ENCODE measurements at regions not wholly inside any gene's neighbourhood (a gene's known extent, or its start where the extent isn't known, plus 50 kb on each side); places are given as distances from the start of the nearest gene placed in this dataset.

DNA sequence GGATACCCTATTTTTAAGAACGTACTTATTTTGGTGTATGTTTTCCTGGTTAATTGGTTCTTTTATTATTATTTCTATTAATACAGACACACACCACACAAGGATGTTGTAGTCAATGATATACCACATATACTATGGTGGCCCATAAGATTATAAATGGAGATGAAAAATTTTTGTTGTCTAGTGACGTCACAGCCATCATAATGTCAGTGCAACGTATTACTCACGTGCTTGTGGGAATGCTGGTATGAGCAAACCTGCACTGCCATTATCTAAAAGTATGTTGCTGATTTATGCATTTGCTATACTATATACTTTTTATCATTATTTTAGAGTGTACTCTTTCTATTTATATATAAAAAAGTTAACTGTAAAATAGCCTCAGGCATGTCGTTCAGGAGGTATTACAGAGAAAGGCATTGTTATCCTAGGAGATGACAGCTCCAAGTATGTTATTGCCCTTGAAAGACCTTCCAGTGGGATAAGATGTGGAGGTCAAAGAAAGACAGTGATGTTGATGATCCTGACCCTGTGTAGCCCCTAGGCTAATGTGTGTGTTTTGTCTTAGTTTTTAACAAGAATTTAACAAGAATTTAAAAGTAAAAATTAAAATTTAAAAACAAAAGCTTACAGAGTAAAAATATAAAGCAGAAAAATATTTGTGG, 65.6 kb upstream of the SGCD start:
- no peak for FAIRE-seq
- intact Hi-C loops (cut with micrococcal nuclease) = no loop called here
- BruUV-seq (replicated peaks) = no TSS peak

More for the DNA sequence above, 65.6 kb upstream of the SGCD start:
- CTCF ChIA-PET = no interaction called here
- Histone ChIP-seq H3K4me3 (replicated peaks in 1 of 3; ENCODE audit: insufficient read depth in 1 of 3, low read depth in 1 of 3, low read length in 3 of 3) (no peak overlapping the region), H3K36me3 (ENCODE audit: control insufficient read depth in 2 of 2, extremely low read depth in 1 of 2, insufficient read depth in 2 of 2, low read length in 2 of 2) (no peaks in the 10 kb centered on the region), H3K4me1 (ENCODE audit: control insufficient read depth, extremely low read depth, insufficient read depth, low read length) (no peaks in the 10 kb centered on the region), H4K20me1 (replicated peaks; ENCODE audit: control insufficient read depth, extremely low read depth, insufficient read depth, low read length) (no peaks in the 10 kb centered on the region), H3K79me2 (ENCODE audit: control insufficient read depth, insufficient read depth, low read length) (no peaks in the 10 kb centered on the region), H2AFZ (ENCODE audit: low read depth, low read length) (no peak overlapping the region), H3K9me1 (replicated peaks; ENCODE audit: control insufficient read depth, extremely low read depth, insufficient read depth, low read length) (no peaks in the 10 kb centered on the region), H3K4me2 (ENCODE audit: insufficient read depth, low read length) (no peak overlapping the region), H3K9ac (replicated peaks; ENCODE audit: extremely low read depth, insufficient read depth, low read length) (no peak overlapping the region), H3K9me3 (replicated peaks; ENCODE audit: control insufficient read depth, insufficient read depth, low read length) (no peaks in the 10 kb centered on the region), H3K27ac (ENCODE audit: insufficient read depth, low read depth, low read length) (no peak overlapping the region), H3K27me3 (ENCODE audit: control insufficient read depth in 2 of 2, insufficient read depth in 2 of 2, low read length in 2 of 2) (no peaks in the 10 kb centered on the region)
- dilution Hi-C loops (cut with MboI; ENCODE audit: extremely low pct_ligation_motif_present, low sequenced_read_pairs) = no loop called here
- DNase-seq (ENCODE audit: low read depth, low spot score) = no peak
- POLR2A ChIA-PET = interaction anchor here (0.6 kb wide), 1 partner anchor 1583 kb away, joined by 3 read pairs; no protein-coding TSS in a partner anchor
- TF ChIP-seq EZH2 (IDR thresholded peaks at IDR 0.05; ENCODE audit: borderline replicate concordance, low read depth, low read length, severe bottlenecking) = no peak
- TF ChIP-seq FOS (IDR thresholded peaks at IDR 0.05; ENCODE audit: borderline replicate concordance, insufficient read depth, low read length) = no peak
- TF ChIP-seq JUN (IDR thresholded peaks at IDR 0.05; ENCODE audit: borderline replicate concordance, insufficient read depth, insufficient read length, low read depth) = no peak
- TF ChIP-seq, protein P1, sequence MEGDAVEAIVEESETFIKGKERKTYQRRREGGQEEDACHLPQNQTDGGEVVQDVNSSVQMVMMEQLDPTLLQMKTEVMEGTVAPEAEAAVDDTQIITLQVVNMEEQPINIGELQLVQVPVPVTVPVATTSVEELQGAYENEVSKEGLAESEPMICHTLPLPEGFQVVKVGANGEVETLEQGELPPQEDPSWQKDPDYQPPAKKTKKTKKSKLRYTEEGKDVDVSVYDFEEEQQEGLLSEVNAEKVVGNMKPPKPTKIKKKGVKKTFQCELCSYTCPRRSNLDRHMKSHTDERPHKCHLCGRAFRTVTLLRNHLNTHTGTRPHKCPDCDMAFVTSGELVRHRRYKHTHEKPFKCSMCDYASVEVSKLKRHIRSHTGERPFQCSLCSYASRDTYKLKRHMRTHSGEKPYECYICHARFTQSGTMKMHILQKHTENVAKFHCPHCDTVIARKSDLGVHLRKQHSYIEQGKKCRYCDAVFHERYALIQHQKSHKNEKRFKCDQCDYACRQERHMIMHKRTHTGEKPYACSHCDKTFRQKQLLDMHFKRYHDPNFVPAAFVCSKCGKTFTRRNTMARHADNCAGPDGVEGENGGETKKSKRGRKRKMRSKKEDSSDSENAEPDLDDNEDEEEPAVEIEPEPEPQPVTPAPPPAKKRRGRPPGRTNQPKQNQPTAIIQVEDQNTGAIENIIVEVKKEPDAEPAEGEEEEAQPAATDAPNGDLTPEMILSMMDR (IDR thresholded peaks at IDR 0.05; ENCODE audit: extremely low read depth in 1 of 2, insufficient read depth in 1 of 2, low read depth in 1 of 2, low read length in 2 of 2) = no peak
- TF ChIP-seq POLR2A (IDR thresholded peaks at IDR 0.05; ENCODE audit: low read depth, low read length) = no peak
- no peak for TF ChIP-seq MYC (IDR thresholded peaks at IDR 0.05; ENCODE audit: low read depth, low read length)
- TF ChIP-seq GATA2 (IDR thresholded peaks at IDR 0.05; ENCODE audit: insufficient read depth, insufficient read length, low read depth, low read length) = no peak
- TF ChIP-seq, protein P2, sequence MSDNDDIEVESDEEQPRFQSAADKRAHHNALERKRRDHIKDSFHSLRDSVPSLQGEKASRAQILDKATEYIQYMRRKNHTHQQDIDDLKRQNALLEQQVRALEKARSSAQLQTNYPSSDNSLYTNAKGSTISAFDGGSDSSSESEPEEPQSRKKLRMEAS (IDR thresholded peaks at IDR 0.05; ENCODE audit: insufficient read depth, insufficient read length) = no peak
- no peak for TF ChIP-seq POLR2AphosphoS5 (IDR thresholded peaks at IDR 0.05; ENCODE audit: insufficient read depth, low read depth, low read length)

Measured in endothelial cell of umbilical vein (primary cell).